OCI-LY7 (cell line): ENCODE measurements at regions not wholly inside any gene's neighbourhood (a gene's known extent, or its start where the extent isn't known, plus 50 kb on each side); places are given as distances from the start of the nearest gene placed in this dataset.

Source experiments
- BruUV-seq: library from RNA; stranded (reverse); fragments of 400-500 nt; replicated peaks from 2 replicates; lab custom pipeline; 2021; lab: Mats Ljungman, UMichigan
- CTCF ChIA-PET: fragments of 300-600 bp; sonication (Branson Sonifier 250); formaldehyde crosslinking; loops from one replicate; lab custom pipeline; 2022; ENCODE audit warnings: antibody characterized with exemption; ENCODE audit not compliant: unreplicated experiment; lab: Charles Lee
- POLR2A ChIA-PET: fragments of 300-600 bp; sonication (Branson Sonifier 250); formaldehyde crosslinking; loops from one replicate; lab custom pipeline; 2022; ENCODE audit warnings: antibody characterized with exemption; lab: Charles Lee
- DNase-seq: peaks from one replicate; pipeline ENCODE4 v3.0.0-alpha.2; 2015; ENCODE audit warnings: low spot score
- H2AFZ ChIP-seq: fragments of 200-600 bp; sonication (generic), shearing (Covaris generic); 2 replicates; pipeline ENCODE4 v1.6.1; 2014; ENCODE audit warnings: mild to moderate bottlenecking, antibody characterized with exemption, low read length, moderate library complexity
- H3K27ac ChIP-seq: fragments of 200-600 bp; sonication (generic); 2 replicates; pipeline ENCODE4 v1.5.1; 2014; ENCODE audit warnings: mixed run types, low read depth, mild to moderate bottlenecking, moderate library complexity, low read length, inconsistent platforms; ENCODE audit not compliant: poor library complexity, severe bottlenecking
- H3K36me3 ChIP-seq: fragments of 200-600 bp; sonication (generic); 2 replicates; pipeline ENCODE4 v1.6.1; 2014; ENCODE audit warnings: mild to moderate bottlenecking, antibody characterized with exemption, low read length, moderate library complexity, mixed read lengths; ENCODE audit not compliant: insufficient read depth
- H3K4me1 ChIP-seq: fragments of 200-600 bp; sonication (generic); 2 replicates; pipeline ENCODE4 v1.5.1; 2014; ENCODE audit warnings: mild to moderate bottlenecking, low read length; ENCODE audit not compliant: insufficient read depth, poor library complexity, severe bottlenecking
- H3K4me2 ChIP-seq: fragments of 200-600 bp; sonication (generic); 2 replicates; pipeline ENCODE4 v1.6.1; 2014; ENCODE audit warnings: mild to moderate bottlenecking, low read length
- H3K4me3 ChIP-seq: fragments of 200-600 bp; sonication (generic); 2 replicates; pipeline ENCODE4 v1.5.1; 2014; ENCODE audit warnings: mild to moderate bottlenecking, low read depth, low read length; ENCODE audit not compliant: poor library complexity, severe bottlenecking
- H3K79me2 ChIP-seq: fragments of 200-600 bp; sonication (generic); 2 replicates; pipeline ENCODE4 v1.6.1; 2016; ENCODE audit warnings: low read depth, mild to moderate bottlenecking, low read length, moderate library complexity, mixed read lengths; ENCODE audit not compliant: insufficient read depth
- H3K9me2 ChIP-seq: fragments of 200-600 bp; sonication (generic); 2 replicates; pipeline ENCODE4 v1.6.1; 2016; ENCODE audit warnings: mild to moderate bottlenecking, low read length, mixed read lengths; ENCODE audit not compliant: insufficient read depth
- H3K9me3 ChIP-seq: fragments of 200-600 bp; sonication (generic); 2 replicates; pipeline ENCODE4 v1.6.1; 2014; ENCODE audit warnings: mild to moderate bottlenecking, mixed run types, low read length, mixed read lengths
- H4K20me1 ChIP-seq: fragments of 200-600 bp; sonication (generic); 2 replicates; pipeline ENCODE4 v1.6.1; 2014; ENCODE audit warnings: mild to moderate bottlenecking, antibody characterized with exemption, low read length, moderate library complexity, mixed read lengths; ENCODE audit not compliant: insufficient read depth
- CTCF ChIP-seq: fragments of 200-600 bp; sonication (generic); conservative IDR thresholded peaks from 2 replicates; pipeline ENCODE4 v1.5.1; 2014; ENCODE audit warnings: mild to moderate bottlenecking, antibody characterized with exemption, low read length, moderate library complexity, mixed read lengths
- EZH2phosphoT487 ChIP-seq: fragments of 200-600 bp; sonication (generic); IDR thresholded peaks from 2 replicates; pipeline ENCODE4 v1.6.1; 2018; ENCODE audit warnings: low read depth, borderline replicate concordance, mild to moderate bottlenecking, mixed run types, antibody characterized with exemption, low read length, moderate library complexity, mixed read lengths
- intact Hi-C: fragments of 100-400 bp; cut with micrococcal nuclease; formaldehyde crosslinking; loops from one replicate; pipeline ENCODE4 v1.10.0; 2022; ENCODE audit not compliant: unreplicated experiment

- POLR2A ChIA-PET, result no interaction called here
- Histone ChIP-seq H3K27ac (no peak overlapping the region), H2AFZ (no peak overlapping the region), H3K9me2 (no peaks in the 10 kb centered on the region), H3K36me3 (no peaks in the 10 kb centered on the region), H3K4me2 (no peak overlapping the region), H3K4me3 (no peak overlapping the region), H4K20me1 (no peaks in the 10 kb centered on the region), H3K4me1 (no peaks in the 10 kb centered on the region), H3K9me3 (no peaks in the 10 kb centered on the region), H3K79me2 (no peaks in the 10 kb centered on the region)
- no peak for DNase-seq
- intact Hi-C loops, result no loop called here
- BruUV-seq, result no TSS peak
- CTCF ChIA-PET, result no interaction called here
- TF ChIP-seq EZH2phosphoT487 (no peak), CTCF (no peak)
Measured at GRCh38 chr3:84891851-84892250, 66.9 kb upstream of the CADM2 start.

GRCh38 chr3:84893211-84893610 lies 65.6 kb upstream of the CADM2 start:
- Histone ChIP-seq H3K4me1 (no peaks in the 10 kb centered on the region), H3K9me3 (peaks cover 5% of the 10 kb centered on the region; the same call in 1 of the 2 replicates), H3K9me2 (no peaks in the 10 kb centered on the region), H3K4me2 (no peak overlapping the region), H4K20me1 (no peaks in the 10 kb centered on the region), H3K36me3 (no peaks in the 10 kb centered on the region), H3K4me3 (no peak overlapping the region), H2AFZ (no peak overlapping the region), H3K27ac (no peak overlapping the region), H3K79me2 (no peaks in the 10 kb centered on the region)
- intact Hi-C loops, result no loop called here
- CTCF ChIA-PET, result no interaction called here
- DNase-seq, result no peak
- POLR2A ChIA-PET, result no interaction called here
- BruUV-seq, result no TSS peak
- TF ChIP-seq EZH2phosphoT487 (no peak), CTCF (no peak)

GRCh38 chr3:84904212-84904611 lies 54.6 kb upstream of the CADM2 start:
- BruUV-seq, result no TSS peak
- H4K20me1 ChIP-seq, result no peaks in the 10 kb centered on the region
- H3K36me3 ChIP-seq, result no peaks in the 10 kb centered on the region
- CTCF ChIA-PET, result no interaction called here
- H3K4me1 ChIP-seq, result no peaks in the 10 kb centered on the region
- POLR2A ChIA-PET, result no interaction called here
- DNase-seq, result no peak
- no peak overlapping the region for H2AFZ ChIP-seq
- no peaks in the 10 kb centered on the region for H3K79me2 ChIP-seq
- no peaks in the 10 kb centered on the region for H3K9me3 ChIP-seq
- H3K27ac ChIP-seq, result no peak overlapping the region
- H3K4me2 ChIP-seq, result no peak overlapping the region
- H3K4me3 ChIP-seq, result no peak overlapping the region
- H3K9me2 ChIP-seq, result no peaks in the 10 kb centered on the region
- TF ChIP-seq CTCF (no peak), EZH2phosphoT487 (no peak)
- intact Hi-C loops, result no loop called here
